OCI-LY1 (cell line): ENCODE measurements at regions not wholly inside any gene's neighbourhood (a gene's known extent, or its start where the extent isn't known, plus 50 kb on each side); places are given as distances from the start of the nearest gene placed in this dataset.

Experiments
- H2AFZ ChIP-seq: fragments of 200-600 bp; sonication (generic), shearing (Covaris generic); 2 replicates; pipeline ENCODE4 v1.6.0; 2014; ENCODE audit warnings: antibody characterized with exemption, mild to moderate bottlenecking, low read length
- H3F3A ChIP-seq: fragments of 200-600 bp; sonication (generic), shearing (Covaris generic); 2 replicates; pipeline ENCODE4 v1.6.0; 2014; ENCODE audit warnings: mild to moderate bottlenecking, antibody characterized with exemption, low read length, moderate library complexity; ENCODE audit not compliant: insufficient read depth
- H3K27ac ChIP-seq: fragments of 200-600 bp; sonication (generic); 2 replicates; pipeline ENCODE4 v1.5.1; 2014; ENCODE audit warnings: low read length, mixed run types, mild to moderate bottlenecking, low read depth; ENCODE audit not compliant: poor library complexity, severe bottlenecking
- H3K27me3 ChIP-seq: fragments of 200-600 bp; sonication (generic); 2 replicates; pipeline ENCODE4 v1.6.0; 2014; ENCODE audit warnings: antibody characterized with exemption, mild to moderate bottlenecking, low read length, moderate library complexity; ENCODE audit not compliant: insufficient read depth
- H3K36me3 ChIP-seq: fragments of 200-600 bp; sonication (generic); 2 replicates; pipeline ENCODE4 v1.6.1; 2014; ENCODE audit warnings: mild to moderate bottlenecking, antibody characterized with exemption, low read length, moderate library complexity, mixed read lengths; ENCODE audit not compliant: insufficient read depth
- H3K4me1 ChIP-seq: fragments of 200-600 bp; sonication (generic); 2 replicates; pipeline ENCODE4 v1.5.1; 2014; ENCODE audit warnings: mild to moderate bottlenecking, low read length, moderate library complexity; ENCODE audit not compliant: insufficient read depth, severe bottlenecking
- H3K4me2 ChIP-seq: fragments of 200-600 bp; sonication (generic), shearing (Covaris generic); 2 replicates; pipeline ENCODE4 v1.6.1; 2014; ENCODE audit warnings: low read length
- H3K4me3 ChIP-seq: fragments of 200-600 bp; sonication (generic); 2 replicates; pipeline ENCODE4 v1.5.1; 2014; ENCODE audit warnings: low read length, low read depth, mild to moderate bottlenecking, mixed read lengths; ENCODE audit not compliant: poor library complexity, severe bottlenecking
- H3K79me2 ChIP-seq: fragments of 200-600 bp; shearing (Covaris generic); 2 replicates; pipeline ENCODE4 v1.6.1; 2016; ENCODE audit warnings: mixed run types, low read length, mixed read lengths; ENCODE audit not compliant: insufficient read depth
- H3K9ac ChIP-seq: fragments of 200-600 bp; sonication (generic), shearing (Covaris generic); 2 replicates; pipeline ENCODE4 v1.6.1; 2014; ENCODE audit warnings: mild to moderate bottlenecking, low read length, mixed read lengths
- H3K9me2 ChIP-seq: fragments of 200-600 bp; sonication (generic), shearing (Covaris generic); 2 replicates; pipeline ENCODE4 v1.6.1; 2014; ENCODE audit warnings: low read depth, mild to moderate bottlenecking, low read length, mixed read lengths
- H3K9me3 ChIP-seq: fragments of 200-600 bp; shearing (Covaris generic); 2 replicates; pipeline ENCODE4 v1.6.1; 2014; ENCODE audit warnings: low read length, mixed read lengths
- H4K20me1 ChIP-seq: fragments of 200-600 bp; sonication (generic), shearing (Covaris generic); 2 replicates; pipeline ENCODE4 v1.6.0; 2016; ENCODE audit warnings: mild to moderate bottlenecking, low read length; ENCODE audit not compliant: insufficient read depth
- CTCF ChIP-seq: fragments of 200-600 bp; sonication (generic), shearing (Covaris generic); IDR thresholded peaks from 2 replicates; pipeline ENCODE4 v1.5.1; 2017; ENCODE audit warnings: mild to moderate bottlenecking, antibody characterized with exemption, low read length, moderate library complexity, mixed read lengths
- EZH2 ChIP-seq: fragments of 200-600 bp; sonication (generic), shearing (Covaris generic); IDR thresholded peaks from 2 replicates; pipeline ENCODE4 v1.8.0; 2017; ENCODE audit warnings: borderline replicate concordance, mixed run types, mild to moderate bottlenecking, antibody characterized with exemption, low read length, moderate library complexity, mixed read lengths

- no peak overlapping the region for H3K4me3 ChIP-seq
- H3K79me2 ChIP-seq, result no peaks in the 10 kb centered on the region
- H2AFZ ChIP-seq, result no peak overlapping the region
- TF ChIP-seq EZH2 (no peak), CTCF (no peak)
- H3K27me3 ChIP-seq, result no peaks in the 10 kb centered on the region
- no peak overlapping the region for H3K4me2 ChIP-seq
- H3K4me1 ChIP-seq, result no peaks in the 10 kb centered on the region
- H3K9me2 ChIP-seq, result no peaks in the 10 kb centered on the region
- H4K20me1 ChIP-seq, result no peaks in the 10 kb centered on the region
- no peak overlapping the region for H3K27ac ChIP-seq
- H3K9me3 ChIP-seq, result no peaks in the 10 kb centered on the region
- H3K36me3 ChIP-seq, result no peaks in the 10 kb centered on the region
- H3F3A ChIP-seq, result no peaks in the 10 kb centered on the region
- no peak overlapping the region for H3K9ac ChIP-seq
Observed at GRCh38 chr11:95378111-95378510, 147.1 kb upstream of the SESN3 start.

GRCh38 chr11:95375886-95376285 is 144.9 kb upstream of the SESN3 start:
- Histone ChIP-seq H3K9me2 (no peaks in the 10 kb centered on the region), H3K27me3 (no peaks in the 10 kb centered on the region), H3K79me2 (no peaks in the 10 kb centered on the region), H3K4me1 (no peaks in the 10 kb centered on the region), H4K20me1 (no peaks in the 10 kb centered on the region), H3K4me3 (no peak overlapping the region), H3K4me2 (no peak overlapping the region), H3K9ac (no peak overlapping the region), H2AFZ (no peak overlapping the region), H3F3A (no peaks in the 10 kb centered on the region), H3K9me3 (no peaks in the 10 kb centered on the region), H3K27ac (no peak overlapping the region), H3K36me3 (no peaks in the 10 kb centered on the region)
- TF ChIP-seq CTCF (no peak), EZH2 (no peak)

GRCh38 chr11:95375451-95375850 is 144.4 kb upstream of the SESN3 start:
- H3F3A ChIP-seq, result no peaks in the 10 kb centered on the region
- H3K9me2 ChIP-seq, result no peaks in the 10 kb centered on the region
- H3K9me3 ChIP-seq, result no peaks in the 10 kb centered on the region
- no peak overlapping the region for H3K27ac ChIP-seq
- H3K79me2 ChIP-seq, result no peaks in the 10 kb centered on the region
- no peaks in the 10 kb centered on the region for H3K4me1 ChIP-seq
- H3K4me3 ChIP-seq, result no peak overlapping the region
- H3K27me3 ChIP-seq, result no peaks in the 10 kb centered on the region
- no peaks in the 10 kb centered on the region for H4K20me1 ChIP-seq
- H3K4me2 ChIP-seq, result no peak overlapping the region
- no peak overlapping the region for H3K9ac ChIP-seq
- no peak overlapping the region for H2AFZ ChIP-seq
- TF ChIP-seq CTCF (no peak), EZH2 (no peak)
- no peaks in the 10 kb centered on the region for H3K36me3 ChIP-seq
